ENCODE measurements at regions not wholly inside any gene's neighbourhood (a gene's known extent, or its start where the extent isn't known, plus 50 kb on each side); places are given as distances from the start of the nearest gene placed in this dataset.

- Histone ChIP-seq H3K9me3 (ENCODE audit: control insufficient read depth, low read length) (peaks cover 9% of the 10 kb centered on the region), H3K9ac (ENCODE audit: low read length) (no peak overlapping the region), H3K4me1 (ENCODE audit: control insufficient read depth, insufficient read depth, low read length) (peaks cover 5% of the 10 kb centered on the region), H3K27me3 (replicated peaks; ENCODE audit: control insufficient read depth, insufficient read depth, low read length) (peaks cover 13% of the 10 kb centered on the region), H3K4me3 (ENCODE audit: low read length) (no peak overlapping the region), H3K36me3 (ENCODE audit: control insufficient read depth, insufficient read depth, low read length, severe bottlenecking) (no peaks in the 10 kb centered on the region)
- no peak for DNase-seq (ENCODE audit: low read depth)
Measured at GRCh38 chr20:22480336-22480735, 104.0 kb downstream of the FOXA2 start.

GRCh38 chr20:22475662-22476061 lies 108.7 kb downstream of the FOXA2 start:
- Histone ChIP-seq H3K4me3 (ENCODE audit: low read length) (no peak overlapping the region), H3K4me1 (ENCODE audit: control insufficient read depth, insufficient read depth, low read length) (no peaks in the 10 kb centered on the region), H3K36me3 (ENCODE audit: control insufficient read depth, insufficient read depth, low read length, severe bottlenecking) (no peaks in the 10 kb centered on the region), H3K9ac (ENCODE audit: low read length) (no peak overlapping the region), H3K27me3 (replicated peaks; ENCODE audit: control insufficient read depth, insufficient read depth, low read length) (peaks cover 32% of the 10 kb centered on the region), H3K9me3 (ENCODE audit: control insufficient read depth, low read length) (peaks cover 9% of the 10 kb centered on the region)
- DNase-seq (ENCODE audit: low read depth) = no peak

GRCh38 chr20:22474224-22474623 lies 110.1 kb downstream of the FOXA2 start:
- peaks cover 32% of the 10 kb centered on the region for H3K27me3 ChIP-seq (replicated peaks; ENCODE audit: control insufficient read depth, insufficient read depth, low read length)
- H3K36me3 ChIP-seq (ENCODE audit: control insufficient read depth, insufficient read depth, low read length, severe bottlenecking) = no peaks in the 10 kb centered on the region
- H3K4me3 ChIP-seq (ENCODE audit: low read length) = no peak overlapping the region
- peaks cover 9% of the 10 kb centered on the region for H3K9me3 ChIP-seq (ENCODE audit: control insufficient read depth, low read length)
- DNase-seq (ENCODE audit: low read depth) = no peak
- H3K9ac ChIP-seq (ENCODE audit: low read length) = no peak overlapping the region
- H3K4me1 ChIP-seq (ENCODE audit: control insufficient read depth, insufficient read depth, low read length) = no peaks in the 10 kb centered on the region

- Histone ChIP-seq H3K9me3 (ENCODE audit: control insufficient read depth, low read length) (peaks cover 4% of the 10 kb centered on the region), H3K4me1 (ENCODE audit: control insufficient read depth, insufficient read depth, low read length) (no peaks in the 10 kb centered on the region)
Measured at GRCh38 chr20:22473293-22473692, 111.1 kb downstream of the FOXA2 start.

DNA sequence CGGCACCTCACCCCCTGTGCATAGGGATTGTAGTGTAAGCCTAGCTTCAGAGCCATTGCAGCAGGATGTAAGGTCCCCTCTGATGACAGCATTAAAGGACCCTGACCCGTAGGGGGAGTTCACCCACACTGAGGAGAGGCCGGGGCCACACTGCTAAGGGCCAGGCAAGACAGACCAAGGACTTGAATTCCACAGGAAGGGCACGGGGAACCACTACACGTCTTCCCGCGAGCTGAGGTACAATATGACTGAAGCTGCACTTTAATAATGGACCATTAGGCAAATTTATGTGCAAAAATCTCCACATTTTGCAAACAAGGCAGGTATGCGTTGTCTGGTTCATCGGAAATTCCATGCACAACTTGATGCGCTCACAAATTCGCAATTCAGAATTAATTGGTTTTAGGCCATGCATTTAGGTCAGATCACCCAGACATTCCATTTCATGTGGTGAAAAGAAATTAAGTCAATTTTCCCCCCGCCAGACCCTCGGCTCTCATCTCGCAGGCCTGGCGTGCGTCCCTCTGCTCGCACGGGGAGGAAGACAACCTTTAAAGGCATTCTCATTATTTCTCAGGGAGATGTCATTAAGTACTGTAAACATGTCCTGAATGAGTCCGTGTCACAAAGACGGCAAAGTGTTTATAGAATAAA lies 111.8 kb downstream of the FOXA2 start:
- H3K9ac ChIP-seq (ENCODE audit: low read length) = no peak overlapping the region
- no peaks in the 10 kb centered on the region for H3K4me1 ChIP-seq (ENCODE audit: control insufficient read depth, insufficient read depth, low read length)
- no peak overlapping the region for H3K4me3 ChIP-seq (ENCODE audit: low read length)
- no peaks in the 10 kb centered on the region for H3K36me3 ChIP-seq (ENCODE audit: control insufficient read depth, insufficient read depth, low read length, severe bottlenecking)
- peaks cover 4% of the 10 kb centered on the region for H3K9me3 ChIP-seq (ENCODE audit: control insufficient read depth, low read length)
- peaks cover 35% of the 10 kb centered on the region for H3K27me3 ChIP-seq (replicated peaks; ENCODE audit: control insufficient read depth, insufficient read depth, low read length)
- DNase-seq (ENCODE audit: low read depth) = no peak

More at GRCh38 chr20:22473293-22473692, 111.1 kb downstream of the FOXA2 start:
- Histone ChIP-seq H3K9ac (ENCODE audit: low read length) (no peak overlapping the region), H3K4me3 (ENCODE audit: low read length) (no peak overlapping the region), H3K27me3 (replicated peaks; ENCODE audit: control insufficient read depth, insufficient read depth, low read length) (peaks cover 35% of the 10 kb centered on the region), H3K36me3 (ENCODE audit: control insufficient read depth, insufficient read depth, low read length, severe bottlenecking) (no peaks in the 10 kb centered on the region)
- no peak for DNase-seq (ENCODE audit: low read depth)

DNA sequence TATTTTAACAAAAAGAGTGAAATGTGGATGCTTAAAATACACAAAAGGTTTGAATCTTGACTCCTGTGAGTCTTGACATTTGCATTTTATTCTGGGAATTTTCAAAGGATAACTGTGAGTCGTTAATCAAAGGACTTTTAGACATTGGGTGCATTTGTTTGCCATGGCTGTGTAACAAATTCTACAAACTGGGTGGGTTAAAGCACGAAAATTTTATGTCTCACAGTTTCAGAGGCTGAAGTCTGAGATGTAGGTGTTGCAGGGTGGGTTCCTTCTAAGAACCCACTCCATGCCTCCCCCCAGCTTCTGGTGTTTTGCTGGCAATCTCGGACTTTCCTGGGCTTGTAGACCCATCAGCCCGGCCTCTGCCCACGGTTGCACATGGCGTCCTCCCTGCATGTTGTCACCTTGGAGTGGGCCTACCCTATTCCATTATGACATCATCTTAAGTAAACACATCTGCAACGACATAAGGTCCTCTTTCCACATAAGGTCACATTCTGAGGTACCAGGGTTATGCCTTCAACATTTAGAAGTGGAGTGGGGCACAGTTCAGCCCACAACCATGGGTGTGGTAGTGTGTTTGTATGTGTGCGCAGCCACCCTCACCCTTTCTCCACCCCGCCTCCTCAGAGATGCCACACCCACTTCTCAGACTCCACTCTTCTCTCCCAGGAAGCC lies 113.1 kb downstream of the FOXA2 start:
- Histone ChIP-seq H3K9ac (ENCODE audit: low read length) (no peak overlapping the region), H3K9me3 (ENCODE audit: control insufficient read depth, low read length) (no peaks in the 10 kb centered on the region), H3K4me1 (ENCODE audit: control insufficient read depth, insufficient read depth, low read length) (no peaks in the 10 kb centered on the region), H3K36me3 (ENCODE audit: control insufficient read depth, insufficient read depth, low read length, severe bottlenecking) (no peaks in the 10 kb centered on the region), H3K4me3 (ENCODE audit: low read length) (no peak overlapping the region), H3K27me3 (replicated peaks; ENCODE audit: control insufficient read depth, insufficient read depth, low read length) (peaks cover 39% of the 10 kb centered on the region)
- DNase-seq (ENCODE audit: low read depth) = no peak

DNA sequence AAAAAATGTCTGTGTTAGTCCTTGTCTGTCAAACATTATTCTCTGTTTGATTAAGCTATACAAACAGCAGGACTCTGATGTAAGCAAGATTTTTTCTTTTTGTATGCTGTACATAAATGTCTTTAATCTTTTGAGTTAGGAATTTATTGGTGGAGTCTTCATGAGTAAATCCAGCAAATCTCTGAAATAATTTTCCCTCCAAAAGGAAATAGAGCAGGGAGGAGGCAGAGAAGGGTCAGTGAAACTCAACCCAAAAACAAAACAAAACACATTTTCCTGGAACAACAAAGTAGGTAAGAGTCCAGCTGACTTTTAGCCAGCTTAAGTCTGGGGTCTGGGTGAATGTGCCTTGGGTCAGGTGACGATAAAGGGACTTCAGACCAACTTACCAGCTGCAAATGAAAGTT lies 113.7 kb downstream of the FOXA2 start:
- Histone ChIP-seq H3K27me3 (replicated peaks; ENCODE audit: control insufficient read depth, insufficient read depth, low read length) (peaks cover 39% of the 10 kb centered on the region), H3K9ac (ENCODE audit: low read length) (no peak overlapping the region), H3K4me1 (ENCODE audit: control insufficient read depth, insufficient read depth, low read length) (no peaks in the 10 kb centered on the region), H3K36me3 (ENCODE audit: control insufficient read depth, insufficient read depth, low read length, severe bottlenecking) (no peaks in the 10 kb centered on the region), H3K9me3 (ENCODE audit: control insufficient read depth, low read length) (no peaks in the 10 kb centered on the region), H3K4me3 (ENCODE audit: low read length) (no peak overlapping the region)
- DNase-seq (ENCODE audit: low read depth) = no peak

GRCh38 chr20:22466447-22467171 lies 117.8 kb downstream of the FOXA2 start:
- peaks cover 44% of the 10 kb centered on the region for H3K27me3 ChIP-seq (replicated peaks; ENCODE audit: control insufficient read depth, insufficient read depth, low read length)

DNA sequence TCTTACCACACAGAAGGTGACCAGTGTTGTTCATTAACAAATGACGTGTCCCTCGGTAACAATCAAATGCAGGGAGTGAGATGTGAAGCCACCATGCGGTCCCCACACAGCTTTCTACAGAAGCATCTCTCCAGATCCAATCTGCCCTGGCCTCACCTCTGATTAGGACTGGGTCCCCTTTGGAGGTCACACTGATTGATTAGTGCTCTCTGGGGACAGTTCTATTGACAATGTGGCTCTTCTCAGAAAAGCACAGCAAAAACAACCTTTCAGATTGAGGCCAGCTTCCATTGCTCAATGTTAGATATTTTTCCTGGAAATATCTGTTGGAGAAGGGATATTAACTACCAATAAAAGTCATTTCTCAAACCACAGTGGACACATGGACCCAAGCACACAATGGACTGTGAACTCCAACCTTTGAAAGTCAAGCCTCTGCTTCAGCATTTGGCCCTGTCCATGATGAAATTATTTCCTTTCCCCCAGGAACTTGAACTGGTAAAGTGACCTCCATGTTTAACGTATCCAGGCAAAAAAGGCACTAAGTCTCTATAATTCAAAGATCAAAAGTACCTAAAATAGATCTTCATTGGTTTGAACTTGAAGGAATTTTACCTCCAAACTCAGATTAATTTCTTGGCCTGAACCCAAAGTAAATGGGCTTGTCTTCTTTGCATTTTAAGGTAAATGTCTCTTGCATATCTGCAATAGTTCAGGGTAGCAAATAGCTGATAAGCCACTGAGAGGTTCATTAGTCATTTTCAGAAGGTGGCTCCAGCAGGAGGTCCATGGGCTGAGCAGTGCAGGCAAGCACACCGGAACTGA lies 118.5 kb downstream of the FOXA2 start:
- Histone ChIP-seq H3K4me3 (ENCODE audit: low read length) (no peak overlapping the region), H3K9me3 (ENCODE audit: control insufficient read depth, low read length) (no peaks in the 10 kb centered on the region), H3K4me1 (ENCODE audit: control insufficient read depth, insufficient read depth, low read length) (peaks cover 22% of the 10 kb centered on the region), H3K27me3 (replicated peaks; ENCODE audit: control insufficient read depth, insufficient read depth, low read length) (peaks cover 43% of the 10 kb centered on the region), H3K9ac (ENCODE audit: low read length) (no peak overlapping the region), H3K36me3 (ENCODE audit: control insufficient read depth, insufficient read depth, low read length, severe bottlenecking) (no peaks in the 10 kb centered on the region)
- DNase-seq (ENCODE audit: low read depth) = no peak

More at GRCh38 chr20:22466447-22467171, 117.8 kb downstream of the FOXA2 start:
- no peak overlapping the region for H3K9ac ChIP-seq (ENCODE audit: low read length)
- no peak for DNase-seq (ENCODE audit: low read depth)
- no peak overlapping the region for H3K4me3 ChIP-seq (ENCODE audit: low read length)
- H3K4me1 ChIP-seq (ENCODE audit: control insufficient read depth, insufficient read depth, low read length) = peaks cover 22% of the 10 kb centered on the region
- H3K9me3 ChIP-seq (ENCODE audit: control insufficient read depth, low read length) = no peaks in the 10 kb centered on the region
- no peaks in the 10 kb centered on the region for H3K36me3 ChIP-seq (ENCODE audit: control insufficient read depth, insufficient read depth, low read length, severe bottlenecking)

GRCh38 chr20:22464312-22465003 lies 119.9 kb downstream of the FOXA2 start:
- Histone ChIP-seq H3K4me3 (ENCODE audit: low read length) (no peak overlapping the region), H3K4me1 (ENCODE audit: control insufficient read depth, insufficient read depth, low read length) (peaks cover 22% of the 10 kb centered on the region), H3K27me3 (replicated peaks; ENCODE audit: control insufficient read depth, insufficient read depth, low read length) (peaks cover 48% of the 10 kb centered on the region)

More at GRCh38 chr20:22464312-22465003, 119.9 kb downstream of the FOXA2 start:
- Histone ChIP-seq H3K36me3 (ENCODE audit: control insufficient read depth, insufficient read depth, low read length, severe bottlenecking) (no peaks in the 10 kb centered on the region), H3K9ac (ENCODE audit: low read length) (no peak overlapping the region), H3K9me3 (ENCODE audit: control insufficient read depth, low read length) (no peaks in the 10 kb centered on the region)
- no peak for DNase-seq (ENCODE audit: low read depth)
